ENCODE measurements at regions not wholly inside any gene's neighbourhood (a gene's known extent, or its start where the extent isn't known, plus 50 kb on each side); places are given as distances from the start of the nearest gene placed in this dataset.
"Not testable (repeated sequence)": the region's sequence is repeated elsewhere in the genome, so short reads cannot be mapped to it uniquely, and the experiment has no call there.

DNA sequence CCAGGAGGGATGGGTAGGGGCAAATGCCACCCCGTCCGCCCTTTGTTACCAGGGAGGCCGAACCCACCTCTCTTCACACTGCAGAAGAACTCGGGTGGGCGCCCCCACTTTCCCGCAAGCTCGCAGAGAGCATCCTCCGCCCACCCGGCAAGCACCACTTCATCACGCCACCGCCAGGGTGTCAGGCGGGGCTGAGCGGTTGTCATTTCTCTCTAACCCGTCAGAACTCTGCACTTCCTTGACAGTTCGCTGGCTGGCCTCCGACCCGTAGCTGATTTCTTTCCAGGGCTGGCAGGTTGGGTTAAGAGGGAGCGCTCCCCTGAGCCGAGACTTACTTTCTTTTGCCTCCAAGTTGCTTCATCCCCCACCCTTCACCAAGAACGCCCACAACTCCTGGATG is 130.7 kb downstream of the CRLF3 start:
- DNase-seq (ENCODE audit: low spot score); CTCF ChIA-PET (ENCODE audit: low intra/inter-chr PET ratio, low total read pairs); BruUV-seq (replicated peaks); H4K20me1 ChIP-seq (ENCODE audit: insufficient read depth, low read length); H3K9me3 ChIP-seq (ENCODE audit: low read length); H3K36me3 ChIP-seq (replicated peaks in 1 of 2; ENCODE audit: control insufficient read depth in 1 of 2, insufficient read depth in 2 of 2, low read length in 2 of 2); POLR2A ChIA-PET; intact Hi-C loops (cut with micrococcal nuclease; ENCODE audit: unreplicated experiment); H2AFZ ChIP-seq (ENCODE audit: low read length); H3K9ac ChIP-seq (ENCODE audit: insufficient read depth, low read depth, low read length); in situ Hi-C loops (cut with HindIII; ENCODE audit: extremely low pct_ligation_motif_present, low pct_unique_long_range_greater_than_20kb); H3K27me3 ChIP-seq (ENCODE audit: control insufficient read depth in 1 of 2, insufficient read depth in 2 of 2, low read length in 2 of 2); H3K79me2 ChIP-seq (ENCODE audit: insufficient read depth, low read length); H3K27ac ChIP-seq (ENCODE audit: extremely low read length, insufficient read depth, low read length): not testable (repeated sequence)
- peak overlapping the region in 1 of 3 experiments; percentile 16; a peak in 1 of 6 replicates for H3K4me3 ChIP-seq (replicated peaks in 1 of 3; ENCODE audit: insufficient read depth in 1 of 3, low read depth in 2 of 3, low read length in 3 of 3)
- ATAC-seq, result peak; percentile 79
- H3K4me2 ChIP-seq (ENCODE audit: low read depth, low read length), result peak overlapping the region; percentile 58; the same call in 1 of the 2 replicates
- FAIRE-seq, result peak; percentile 87
- peaks cover 13% of the 10 kb centered on the region for H3K4me1 ChIP-seq (ENCODE audit: insufficient read depth, low read length)
- 2% methylated on average over 7 of the region's 20 CpGs for WGBS (ENCODE audit: low lambda C conversion rate)
- TF ChIP-seq ELF3 (CRISPR knock-in tag; IDR thresholded peaks at IDR 0.05) (0 out of 2 replicates have a peak, but pooled peaks have one; percentile 38), SAP130 (CRISPR knock-in tag; IDR thresholded peaks at IDR 0.05; ENCODE audit: low read depth) (peak; percentile 44), STAG1 (CRISPR knock-in tag; IDR thresholded peaks at IDR 0.05) (0 out of 2 replicates have a peak, but pooled peaks have one; percentile 14)
- TF ChIP-seq, protein P1, sequence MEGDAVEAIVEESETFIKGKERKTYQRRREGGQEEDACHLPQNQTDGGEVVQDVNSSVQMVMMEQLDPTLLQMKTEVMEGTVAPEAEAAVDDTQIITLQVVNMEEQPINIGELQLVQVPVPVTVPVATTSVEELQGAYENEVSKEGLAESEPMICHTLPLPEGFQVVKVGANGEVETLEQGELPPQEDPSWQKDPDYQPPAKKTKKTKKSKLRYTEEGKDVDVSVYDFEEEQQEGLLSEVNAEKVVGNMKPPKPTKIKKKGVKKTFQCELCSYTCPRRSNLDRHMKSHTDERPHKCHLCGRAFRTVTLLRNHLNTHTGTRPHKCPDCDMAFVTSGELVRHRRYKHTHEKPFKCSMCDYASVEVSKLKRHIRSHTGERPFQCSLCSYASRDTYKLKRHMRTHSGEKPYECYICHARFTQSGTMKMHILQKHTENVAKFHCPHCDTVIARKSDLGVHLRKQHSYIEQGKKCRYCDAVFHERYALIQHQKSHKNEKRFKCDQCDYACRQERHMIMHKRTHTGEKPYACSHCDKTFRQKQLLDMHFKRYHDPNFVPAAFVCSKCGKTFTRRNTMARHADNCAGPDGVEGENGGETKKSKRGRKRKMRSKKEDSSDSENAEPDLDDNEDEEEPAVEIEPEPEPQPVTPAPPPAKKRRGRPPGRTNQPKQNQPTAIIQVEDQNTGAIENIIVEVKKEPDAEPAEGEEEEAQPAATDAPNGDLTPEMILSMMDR (CRISPR knock-in tag; IDR thresholded peaks at IDR 0.05), result peak; percentile 45
- TF ChIP-seq, protein P2, sequence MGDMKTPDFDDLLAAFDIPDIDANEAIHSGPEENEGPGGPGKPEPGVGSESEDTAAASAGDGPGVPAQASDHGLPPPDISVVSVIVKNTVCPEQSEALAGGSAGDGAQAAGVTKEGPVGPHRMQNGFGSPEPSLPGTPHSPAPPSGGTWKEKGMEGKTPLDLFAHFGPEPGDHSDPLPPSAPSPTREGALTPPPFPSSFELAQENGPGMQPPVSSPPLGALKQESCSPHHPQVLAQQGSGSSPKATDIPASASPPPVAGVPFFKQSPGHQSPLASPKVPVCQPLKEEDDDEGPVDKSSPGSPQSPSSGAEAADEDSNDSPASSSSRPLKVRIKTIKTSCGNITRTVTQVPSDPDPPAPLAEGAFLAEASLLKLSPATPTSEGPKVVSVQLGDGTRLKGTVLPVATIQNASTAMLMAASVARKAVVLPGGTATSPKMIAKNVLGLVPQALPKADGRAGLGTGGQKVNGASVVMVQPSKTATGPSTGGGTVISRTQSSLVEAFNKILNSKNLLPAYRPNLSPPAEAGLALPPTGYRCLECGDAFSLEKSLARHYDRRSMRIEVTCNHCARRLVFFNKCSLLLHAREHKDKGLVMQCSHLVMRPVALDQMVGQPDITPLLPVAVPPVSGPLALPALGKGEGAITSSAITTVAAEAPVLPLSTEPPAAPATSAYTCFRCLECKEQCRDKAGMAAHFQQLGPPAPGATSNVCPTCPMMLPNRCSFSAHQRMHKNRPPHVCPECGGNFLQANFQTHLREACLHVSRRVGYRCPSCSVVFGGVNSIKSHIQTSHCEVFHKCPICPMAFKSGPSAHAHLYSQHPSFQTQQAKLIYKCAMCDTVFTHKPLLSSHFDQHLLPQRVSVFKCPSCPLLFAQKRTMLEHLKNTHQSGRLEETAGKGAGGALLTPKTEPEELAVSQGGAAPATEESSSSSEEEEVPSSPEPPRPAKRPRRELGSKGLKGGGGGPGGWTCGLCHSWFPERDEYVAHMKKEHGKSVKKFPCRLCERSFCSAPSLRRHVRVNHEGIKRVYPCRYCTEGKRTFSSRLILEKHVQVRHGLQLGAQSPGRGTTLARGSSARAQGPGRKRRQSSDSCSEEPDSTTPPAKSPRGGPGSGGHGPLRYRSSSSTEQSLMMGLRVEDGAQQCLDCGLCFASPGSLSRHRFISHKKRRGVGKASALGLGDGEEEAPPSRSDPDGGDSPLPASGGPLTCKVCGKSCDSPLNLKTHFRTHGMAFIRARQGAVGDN (CRISPR knock-in tag; IDR thresholded peaks at IDR 0.05), result peak; percentile 31; the same call in 1 of the 2 replicates
- TF ChIP-seq, protein P3, sequence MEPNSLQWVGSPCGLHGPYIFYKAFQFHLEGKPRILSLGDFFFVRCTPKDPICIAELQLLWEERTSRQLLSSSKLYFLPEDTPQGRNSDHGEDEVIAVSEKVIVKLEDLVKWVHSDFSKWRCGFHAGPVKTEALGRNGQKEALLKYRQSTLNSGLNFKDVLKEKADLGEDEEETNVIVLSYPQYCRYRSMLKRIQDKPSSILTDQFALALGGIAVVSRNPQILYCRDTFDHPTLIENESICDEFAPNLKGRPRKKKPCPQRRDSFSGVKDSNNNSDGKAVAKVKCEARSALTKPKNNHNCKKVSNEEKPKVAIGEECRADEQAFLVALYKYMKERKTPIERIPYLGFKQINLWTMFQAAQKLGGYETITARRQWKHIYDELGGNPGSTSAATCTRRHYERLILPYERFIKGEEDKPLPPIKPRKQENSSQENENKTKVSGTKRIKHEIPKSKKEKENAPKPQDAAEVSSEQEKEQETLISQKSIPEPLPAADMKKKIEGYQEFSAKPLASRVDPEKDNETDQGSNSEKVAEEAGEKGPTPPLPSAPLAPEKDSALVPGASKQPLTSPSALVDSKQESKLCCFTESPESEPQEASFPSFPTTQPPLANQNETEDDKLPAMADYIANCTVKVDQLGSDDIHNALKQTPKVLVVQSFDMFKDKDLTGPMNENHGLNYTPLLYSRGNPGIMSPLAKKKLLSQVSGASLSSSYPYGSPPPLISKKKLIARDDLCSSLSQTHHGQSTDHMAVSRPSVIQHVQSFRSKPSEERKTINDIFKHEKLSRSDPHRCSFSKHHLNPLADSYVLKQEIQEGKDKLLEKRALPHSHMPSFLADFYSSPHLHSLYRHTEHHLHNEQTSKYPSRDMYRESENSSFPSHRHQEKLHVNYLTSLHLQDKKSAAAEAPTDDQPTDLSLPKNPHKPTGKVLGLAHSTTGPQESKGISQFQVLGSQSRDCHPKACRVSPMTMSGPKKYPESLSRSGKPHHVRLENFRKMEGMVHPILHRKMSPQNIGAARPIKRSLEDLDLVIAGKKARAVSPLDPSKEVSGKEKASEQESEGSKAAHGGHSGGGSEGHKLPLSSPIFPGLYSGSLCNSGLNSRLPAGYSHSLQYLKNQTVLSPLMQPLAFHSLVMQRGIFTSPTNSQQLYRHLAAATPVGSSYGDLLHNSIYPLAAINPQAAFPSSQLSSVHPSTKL (CRISPR knock-in tag; IDR thresholded peaks at IDR 0.05), result 0 out of 2 replicates have a peak, but pooled peaks have one; percentile 14

DNA sequence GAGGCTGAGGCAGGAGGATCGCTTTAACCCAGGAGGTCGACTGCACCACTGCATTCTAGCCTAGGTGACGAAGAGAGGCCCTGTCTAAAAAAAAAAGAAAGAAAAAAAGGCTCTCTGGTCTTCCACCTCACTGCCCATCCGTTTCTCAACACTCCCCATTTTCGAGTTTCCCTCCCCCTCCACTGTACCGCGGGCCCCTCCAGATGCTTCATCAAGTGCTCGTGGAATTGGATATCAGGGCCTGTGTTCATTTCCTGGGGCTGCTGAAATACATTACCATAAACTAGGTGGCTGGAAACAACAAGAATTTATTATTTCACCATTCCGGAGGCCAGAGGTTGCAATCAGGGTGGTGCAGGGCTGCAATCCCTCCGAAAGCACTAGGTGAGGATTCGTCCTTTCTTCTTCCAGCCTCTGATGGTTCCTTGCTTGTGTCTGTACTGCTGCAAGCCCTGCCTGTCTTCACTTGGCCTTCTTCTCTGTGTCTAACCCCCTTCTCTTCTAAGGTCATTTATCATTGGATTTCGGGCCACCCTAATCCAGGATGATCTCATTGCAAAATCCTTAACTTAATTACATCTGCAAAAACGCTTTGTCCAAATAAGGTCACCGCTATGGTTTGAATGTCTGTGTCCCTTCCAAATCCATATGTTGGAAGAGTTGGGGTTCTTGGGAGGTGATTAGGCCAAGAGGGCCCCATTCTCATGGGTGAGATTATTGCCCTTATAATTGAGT is 135.1 kb downstream of the CRLF3 start:
- H3K4me1 ChIP-seq (ENCODE audit: insufficient read depth, low read length), result peaks cover 12% of the 10 kb centered on the region
- H3K27me3 ChIP-seq (ENCODE audit: control insufficient read depth in 1 of 2, insufficient read depth in 2 of 2, low read length in 2 of 2); POLR2A ChIA-PET; H3K9me3 ChIP-seq (ENCODE audit: low read length); FAIRE-seq; BruUV-seq (replicated peaks); H3K4me3 ChIP-seq (replicated peaks in 1 of 3; ENCODE audit: insufficient read depth in 1 of 3, low read depth in 2 of 3, low read length in 3 of 3); H3K9ac ChIP-seq (ENCODE audit: insufficient read depth, low read depth, low read length); DNase-seq (ENCODE audit: low spot score); in situ Hi-C loops (cut with HindIII; ENCODE audit: extremely low pct_ligation_motif_present, low pct_unique_long_range_greater_than_20kb); H3K36me3 ChIP-seq (replicated peaks in 1 of 2; ENCODE audit: control insufficient read depth in 1 of 2, insufficient read depth in 2 of 2, low read length in 2 of 2); H3K27ac ChIP-seq (ENCODE audit: extremely low read length, insufficient read depth, low read length); intact Hi-C loops (cut with micrococcal nuclease; ENCODE audit: unreplicated experiment); H2AFZ ChIP-seq (ENCODE audit: low read length); H3K79me2 ChIP-seq (ENCODE audit: insufficient read depth, low read length); ATAC-seq; H3K4me2 ChIP-seq (ENCODE audit: low read depth, low read length); H4K20me1 ChIP-seq (ENCODE audit: insufficient read depth, low read length); CTCF ChIA-PET (ENCODE audit: low intra/inter-chr PET ratio, low total read pairs): not testable (repeated sequence)
- 44% methylated on average over 14 of the region's 14 CpGs for WGBS (ENCODE audit: low lambda C conversion rate)
